Neutrophil (primary cell): ENCODE measurements at regions not wholly inside any gene's neighbourhood (a gene's known extent, or its start where the extent isn't known, plus 50 kb on each side); places are given as distances from the start of the nearest gene placed in this dataset.
"Not testable (repeated sequence)": the region's sequence is repeated elsewhere in the genome, so short reads cannot be mapped to it uniquely, and the experiment has no call there.

Experiments used
- H3K27ac ChIP-seq: fragments of 200-600 bp; sonication (generic); 2 replicates; pipeline ENCODE4 v1.5.1; 2016; ENCODE audit warnings: mild to moderate bottlenecking, moderate library complexity
- H3K27me3 ChIP-seq: fragments of 200-600 bp; sonication (generic); 2 replicates; pipeline ENCODE4 v1.6.0; 2016; ENCODE audit warnings: mild to moderate bottlenecking
- H3K36me3 ChIP-seq: fragments of 200-600 bp; sonication (generic); 2 replicates; pipeline ENCODE4 v1.5.1; 2017
- H3K4me1 ChIP-seq, 2 experiments: fragments of 200-600 bp in 1 of 2; sonication (generic) in 1 of 2; 1 replicate in 1 of 2; 2 replicates in 1 of 2; pipeline versions ENCODE4 v1.5.1 to v1.6.1; 2013 to 2016; ENCODE audit warnings: low read depth in 1 of 2, low read length in 1 of 2, mild to moderate bottlenecking in 1 of 2, moderate library complexity in 1 of 2; ENCODE audit not compliant: control insufficient read depth in 1 of 2, insufficient read depth in 1 of 2
- H3K4me3 ChIP-seq, 2 experiments: fragments of 200-600 bp in 1 of 2; sonication (generic) in 1 of 2; 1 replicate in 1 of 2; 2 replicates in 1 of 2; pipeline ENCODE4 v1.5.1; 2013 to 2016; ENCODE audit warnings: low read depth in 1 of 2, low read length in 1 of 2, mild to moderate bottlenecking in 1 of 2, moderate library complexity in 1 of 2
- H3K9me3 ChIP-seq: fragments of 200-600 bp; sonication (generic); 2 replicates; pipeline ENCODE4 v1.5.1; 2016
- TF ChIP-seq, protein P1 (sequence below): fragments of 200-600 bp; sonication (generic); IDR thresholded peaks from 2 replicates; pipeline ENCODE4 v1.5.1; 2016; ENCODE audit warnings: antibody characterized with exemption

DNA sequence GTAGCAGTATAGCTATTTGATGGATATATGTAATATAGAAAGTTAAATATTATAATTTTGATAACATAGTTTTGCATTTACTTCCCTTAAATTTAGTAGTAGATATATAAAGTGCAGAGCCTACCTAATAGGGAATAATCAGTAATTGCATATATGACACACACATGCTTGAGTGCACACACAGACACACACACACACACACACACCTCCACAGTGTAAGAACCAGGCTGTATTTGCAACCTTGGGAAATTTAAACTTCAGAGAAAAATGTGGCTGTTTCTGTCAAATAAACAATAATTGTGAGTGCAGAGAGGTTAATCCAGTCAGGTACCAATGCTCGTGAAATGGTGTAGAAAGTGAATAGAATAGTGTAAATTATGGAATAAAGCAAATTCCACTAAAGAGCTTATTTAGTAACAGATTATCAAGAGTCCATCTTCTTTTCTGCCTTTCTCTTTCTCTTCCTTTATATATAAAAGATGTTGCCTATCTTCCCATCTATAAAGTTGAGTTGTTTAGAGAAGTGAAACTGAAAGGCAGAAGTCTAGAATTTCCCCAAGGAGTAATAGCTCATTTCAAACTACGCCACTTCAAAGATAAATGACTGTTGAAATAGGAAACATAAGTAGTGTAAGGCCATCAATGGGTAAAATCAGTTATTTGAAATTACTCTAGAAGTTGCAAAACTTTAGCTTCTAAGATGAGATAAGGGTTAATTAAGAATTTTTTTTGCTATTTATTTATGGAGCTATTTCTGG, 273.7 kb downstream of the SRGAP2C start:
- Histone ChIP-seq H3K4me1 (no peaks in the 10 kb centered on the region), H3K27ac (no peak overlapping the region), H3K9me3 (no peaks in the 10 kb centered on the region), H3K27me3 (no peaks in the 10 kb centered on the region), H3K4me3 (no peak overlapping the region), H3K36me3 (no peaks in the 10 kb centered on the region)
- TF ChIP-seq, protein P1, sequence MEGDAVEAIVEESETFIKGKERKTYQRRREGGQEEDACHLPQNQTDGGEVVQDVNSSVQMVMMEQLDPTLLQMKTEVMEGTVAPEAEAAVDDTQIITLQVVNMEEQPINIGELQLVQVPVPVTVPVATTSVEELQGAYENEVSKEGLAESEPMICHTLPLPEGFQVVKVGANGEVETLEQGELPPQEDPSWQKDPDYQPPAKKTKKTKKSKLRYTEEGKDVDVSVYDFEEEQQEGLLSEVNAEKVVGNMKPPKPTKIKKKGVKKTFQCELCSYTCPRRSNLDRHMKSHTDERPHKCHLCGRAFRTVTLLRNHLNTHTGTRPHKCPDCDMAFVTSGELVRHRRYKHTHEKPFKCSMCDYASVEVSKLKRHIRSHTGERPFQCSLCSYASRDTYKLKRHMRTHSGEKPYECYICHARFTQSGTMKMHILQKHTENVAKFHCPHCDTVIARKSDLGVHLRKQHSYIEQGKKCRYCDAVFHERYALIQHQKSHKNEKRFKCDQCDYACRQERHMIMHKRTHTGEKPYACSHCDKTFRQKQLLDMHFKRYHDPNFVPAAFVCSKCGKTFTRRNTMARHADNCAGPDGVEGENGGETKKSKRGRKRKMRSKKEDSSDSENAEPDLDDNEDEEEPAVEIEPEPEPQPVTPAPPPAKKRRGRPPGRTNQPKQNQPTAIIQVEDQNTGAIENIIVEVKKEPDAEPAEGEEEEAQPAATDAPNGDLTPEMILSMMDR, result no peak

DNA sequence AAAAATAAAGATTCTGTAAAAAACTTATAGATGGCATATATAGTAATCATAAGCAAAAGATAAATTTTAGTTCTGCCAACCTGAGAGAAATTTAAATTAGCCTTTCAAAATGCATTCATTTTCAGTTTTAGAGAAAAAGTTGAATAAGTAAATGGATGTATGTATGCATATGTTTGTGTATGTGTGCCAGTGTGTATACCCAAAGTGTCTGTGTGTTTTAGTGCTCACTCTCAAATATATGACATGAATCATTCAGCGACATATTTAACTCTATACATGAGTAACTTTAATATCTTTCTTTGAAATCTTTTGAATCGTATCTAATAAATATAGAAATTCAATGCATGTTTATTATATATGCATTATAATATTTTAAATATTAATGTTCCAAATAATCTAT, 274.5 kb downstream of the SRGAP2C start:
- H3K4me1 ChIP-seq, result no peaks in the 10 kb centered on the region
- no peak overlapping the region for H3K27ac ChIP-seq
- TF ChIP-seq, protein P1, result no peak
- no peaks in the 10 kb centered on the region for H3K27me3 ChIP-seq
- H3K9me3 ChIP-seq, result no peaks in the 10 kb centered on the region
- no peak overlapping the region for H3K4me3 ChIP-seq
- H3K36me3 ChIP-seq, result no peaks in the 10 kb centered on the region

DNA sequence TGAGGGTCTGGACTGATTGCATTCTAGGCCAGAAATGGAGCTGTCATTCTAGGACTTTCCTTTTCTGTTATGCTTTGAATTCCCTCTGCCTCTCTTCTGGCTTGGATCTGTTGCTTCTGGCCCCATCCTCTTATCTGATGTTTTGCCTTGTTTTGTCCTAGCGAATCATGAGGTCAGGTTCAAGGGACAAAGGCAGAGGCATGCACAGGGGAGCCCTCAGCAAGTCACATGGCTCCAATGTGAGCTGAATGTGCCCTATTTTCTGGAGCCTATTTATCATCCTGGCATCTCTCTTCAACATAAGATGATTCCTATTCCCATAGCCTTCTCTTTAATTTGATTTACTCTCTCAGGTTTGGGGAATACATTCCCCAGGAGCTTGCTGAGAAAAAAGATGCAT, 284.6 kb downstream of the SRGAP2C start:
- H3K9me3 ChIP-seq, H3K4me1 ChIP-seq, H3K27ac ChIP-seq, H3K4me3 ChIP-seq, H3K36me3 ChIP-seq, H3K27me3 ChIP-seq: not testable (repeated sequence)

DNA sequence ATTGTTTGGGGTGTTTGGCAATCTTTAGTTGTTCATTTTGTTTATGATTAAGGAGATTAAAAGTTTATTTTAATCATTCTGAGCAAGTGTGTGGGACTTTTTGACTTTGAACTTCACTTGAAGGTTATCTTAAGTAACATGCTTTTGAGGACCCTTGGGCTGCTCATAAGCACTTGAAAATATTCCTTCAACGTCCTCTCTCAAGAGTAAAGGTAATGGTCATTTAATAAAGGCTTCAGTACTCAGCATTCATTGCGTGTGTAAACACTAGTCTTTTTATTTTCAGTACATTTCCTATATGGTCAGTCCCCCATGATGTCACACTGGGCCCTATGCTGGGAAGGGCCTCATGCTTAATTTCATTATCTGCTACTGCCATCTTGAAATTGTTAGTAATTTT, 285.6 kb downstream of the SRGAP2C start:
- not testable (repeated sequence) for H3K36me3 ChIP-seq, H3K4me1 ChIP-seq, H3K27ac ChIP-seq, H3K27me3 ChIP-seq, H3K4me3 ChIP-seq, H3K9me3 ChIP-seq

DNA sequence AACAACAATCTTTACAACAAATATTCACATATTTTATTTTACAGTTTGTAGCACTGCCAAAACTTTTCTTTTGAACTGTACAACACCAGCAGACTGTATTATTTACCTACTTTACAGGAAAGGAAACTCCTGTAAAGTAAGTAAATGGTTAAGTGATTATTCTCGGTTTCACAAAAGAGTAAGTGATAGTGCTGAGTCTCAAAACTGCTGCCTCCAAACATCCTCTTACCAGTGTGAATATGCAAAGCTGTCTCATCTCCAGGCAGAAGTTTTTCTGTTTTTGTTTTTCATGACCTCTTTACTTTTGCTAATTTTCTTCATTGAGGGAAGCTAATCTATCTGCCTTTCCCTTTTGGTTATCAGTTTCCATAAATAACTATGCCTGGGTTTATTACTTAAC, 286.7 kb downstream of the SRGAP2C start:
- Histone ChIP-seq H3K27me3 (no peaks in the 10 kb centered on the region), H3K9me3 (no peaks in the 10 kb centered on the region), H3K36me3 (no peaks in the 10 kb centered on the region), H3K27ac (no peak overlapping the region), H3K4me3 (no peak overlapping the region), H3K4me1 (no peaks in the 10 kb centered on the region)
- TF ChIP-seq, protein P1, result no peak

DNA sequence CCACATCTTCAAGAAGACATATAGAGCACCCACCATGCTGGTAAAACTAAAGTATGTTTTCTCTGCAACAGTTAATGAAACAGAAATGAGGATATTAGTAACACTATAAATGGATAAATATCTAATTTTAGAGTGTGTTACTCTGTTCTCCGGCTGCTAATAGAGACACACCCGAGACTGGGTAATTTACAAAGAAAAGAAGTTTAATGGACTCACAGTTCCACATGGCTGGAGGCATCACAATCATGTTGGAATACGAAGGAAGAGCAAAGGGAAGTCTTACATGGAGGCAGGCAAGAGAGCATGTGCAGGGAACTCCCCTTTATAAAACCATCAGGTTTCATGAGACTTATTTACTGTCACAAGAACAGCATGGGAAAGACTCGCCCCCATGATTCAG, 287.2 kb downstream of the SRGAP2C start:
- Histone ChIP-seq H3K36me3 (no peaks in the 10 kb centered on the region), H3K27me3 (no peaks in the 10 kb centered on the region), H3K27ac (no peak overlapping the region), H3K4me1 (no peaks in the 10 kb centered on the region), H3K4me3 (no peak overlapping the region), H3K9me3 (no peaks in the 10 kb centered on the region)
- TF ChIP-seq, protein P1, result no peak
